GM21526 (cell line): ENCODE measurements at regions not wholly inside any gene's neighbourhood (a gene's known extent, or its start where the extent isn't known, plus 50 kb on each side); places are given as distances from the start of the nearest gene placed in this dataset.
"Not testable (repeated sequence)": the region's sequence is repeated elsewhere in the genome, so short reads cannot be mapped to it uniquely, and the experiment has no call there.

Experiments
- ATAC-seq: cut with Tn5 transposase; IDR thresholded peaks from one replicate; pipeline ENCODE4 v1.9.1; 2021; ENCODE audit warnings: moderate library complexity; ENCODE audit not compliant: unreplicated experiment, low FRiP score

GRCh38 chr7:16369855-16370254, 51.5 kb downstream of the CRPPA start:
- no peak for ATAC-seq

DNA sequence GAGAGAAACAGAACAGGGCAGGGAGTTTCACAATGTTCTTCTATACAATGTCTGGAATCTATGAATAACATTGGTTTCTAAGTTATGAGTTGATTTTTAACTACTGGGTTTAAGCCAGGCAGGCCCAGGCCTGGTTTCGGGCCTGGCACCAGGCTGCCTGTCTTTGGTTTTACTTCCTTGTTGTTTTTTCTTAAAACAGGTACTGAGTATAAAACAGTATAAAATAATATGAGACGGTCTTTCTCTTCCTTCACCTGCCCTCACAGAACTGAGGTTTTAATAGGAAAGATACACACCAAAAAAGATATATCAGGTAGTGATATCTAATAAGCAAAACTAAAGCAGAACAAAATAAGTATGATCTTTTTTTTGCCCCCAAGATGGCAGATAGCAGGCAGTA, 52.0 kb downstream of the CRPPA start:
- ATAC-seq: not testable (repeated sequence)

GRCh38 chr7:16368885-16369284, 52.5 kb downstream of the CRPPA start:
- no peak for ATAC-seq

- no peak for ATAC-seq
Observed at GRCh38 chr7:16367115-16367514, 54.2 kb downstream of the CRPPA start.

GRCh38 chr7:16365952-16366351, 55.4 kb downstream of the CRPPA start:
- ATAC-seq: no peak

DNA sequence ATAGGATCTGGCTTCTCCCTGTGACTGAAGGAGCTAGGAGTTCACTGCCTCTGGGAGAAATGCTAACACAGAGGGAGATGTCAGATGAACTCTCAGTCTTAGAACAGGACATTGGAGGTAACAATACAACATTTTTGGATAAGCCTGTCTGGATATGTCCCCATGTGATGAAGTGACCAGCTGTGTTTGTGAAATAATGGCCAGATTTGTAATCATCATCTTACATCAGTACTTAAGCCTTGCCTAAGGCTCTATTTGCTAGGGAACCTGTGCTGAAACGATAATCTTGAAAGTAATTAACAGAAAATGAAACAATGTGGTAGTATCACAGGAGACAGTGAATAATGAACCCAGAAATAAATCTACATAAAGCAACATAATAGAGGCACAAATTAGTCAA, 56.2 kb downstream of the CRPPA start:
- no peak for ATAC-seq

- no peak for ATAC-seq
Observed at GRCh38 chr7:16359216-16359615, 62.1 kb downstream of the CRPPA start.

DNA sequence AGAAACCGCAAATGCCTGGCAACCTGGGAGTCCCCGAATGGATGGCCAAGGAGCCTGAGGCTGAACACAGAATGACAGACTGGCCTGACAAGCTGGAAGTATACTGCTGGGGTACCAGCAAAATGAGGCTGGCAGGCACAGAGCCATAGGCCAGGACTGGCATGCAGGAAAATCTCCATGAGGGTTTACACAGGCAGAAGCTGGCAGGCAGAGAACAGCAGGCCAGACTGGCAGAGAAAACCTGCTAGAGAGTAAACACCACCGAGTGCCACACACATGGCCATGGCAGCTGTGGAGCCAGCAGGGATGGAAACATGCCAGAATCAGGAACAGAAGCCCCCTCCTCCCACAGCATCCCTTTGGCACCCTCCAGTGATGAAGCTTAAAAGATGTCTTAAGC, 63.4 kb downstream of the CRPPA start:
- no peak for ATAC-seq

DNA sequence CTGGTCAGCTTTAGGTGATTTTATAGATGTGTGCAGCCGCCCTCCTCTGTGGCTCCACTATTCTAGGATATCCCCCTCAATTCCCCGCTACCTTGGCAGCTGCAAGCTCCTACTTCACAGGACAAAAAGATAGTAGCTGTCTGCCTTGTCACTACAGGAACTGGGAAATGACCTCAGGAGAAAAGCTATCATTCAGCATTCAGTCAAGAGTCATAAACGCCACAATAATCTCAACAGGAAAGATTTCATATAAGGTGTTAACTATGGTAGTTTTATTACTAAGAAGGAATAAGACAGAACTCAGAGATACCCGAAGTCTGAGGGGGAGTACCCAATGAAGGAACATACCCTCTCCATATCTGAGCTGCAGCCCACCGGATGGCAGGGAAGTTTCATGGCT, 63.9 kb downstream of the CRPPA start:
- ATAC-seq: no peak

GRCh38 chr7:16356301-16356958, 64.9 kb downstream of the CRPPA start:
- no peak for ATAC-seq

DNA sequence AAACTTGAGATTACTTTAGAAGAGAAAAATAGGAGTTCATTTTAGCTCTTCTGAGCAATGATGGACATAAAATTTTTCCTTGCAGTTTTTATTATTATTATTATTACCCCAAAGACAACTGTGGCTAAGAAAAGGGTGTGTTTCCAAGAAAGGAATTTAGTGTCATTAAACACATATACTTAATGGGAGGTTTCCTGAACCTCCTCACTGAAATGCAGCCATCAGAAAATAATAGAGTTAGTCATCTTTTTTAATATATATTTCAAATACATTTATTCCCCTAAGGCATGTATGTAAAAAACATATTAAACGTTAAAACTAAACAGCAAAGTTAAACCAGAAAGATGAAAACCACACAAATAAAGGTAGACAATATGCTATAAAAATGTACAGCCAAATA, 66.8 kb downstream of the CRPPA start:
- no peak for ATAC-seq

- ATAC-seq: no peak
Observed at GRCh38 chr7:16353226-16353625, 68.1 kb downstream of the CRPPA start.

DNA sequence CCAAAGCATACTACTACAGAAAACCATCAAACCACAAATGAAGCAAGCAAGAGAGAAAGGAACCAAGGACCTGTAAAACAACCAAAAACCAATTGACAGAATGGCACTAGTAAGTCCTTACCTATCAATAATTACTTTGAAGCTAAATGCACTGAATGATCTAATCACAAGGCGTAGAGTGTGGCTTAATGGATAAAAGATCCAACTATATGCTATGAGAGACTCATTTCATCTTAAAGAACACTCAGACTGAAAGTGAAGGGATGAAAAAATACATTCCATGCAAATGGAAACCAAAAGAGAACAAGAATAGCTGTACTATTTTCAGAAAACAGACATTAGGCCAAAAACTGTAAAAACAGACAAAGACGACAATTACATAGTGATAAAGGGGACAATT, 70.7 kb downstream of the CRPPA start:
- ATAC-seq: peak; percentile 75

DNA sequence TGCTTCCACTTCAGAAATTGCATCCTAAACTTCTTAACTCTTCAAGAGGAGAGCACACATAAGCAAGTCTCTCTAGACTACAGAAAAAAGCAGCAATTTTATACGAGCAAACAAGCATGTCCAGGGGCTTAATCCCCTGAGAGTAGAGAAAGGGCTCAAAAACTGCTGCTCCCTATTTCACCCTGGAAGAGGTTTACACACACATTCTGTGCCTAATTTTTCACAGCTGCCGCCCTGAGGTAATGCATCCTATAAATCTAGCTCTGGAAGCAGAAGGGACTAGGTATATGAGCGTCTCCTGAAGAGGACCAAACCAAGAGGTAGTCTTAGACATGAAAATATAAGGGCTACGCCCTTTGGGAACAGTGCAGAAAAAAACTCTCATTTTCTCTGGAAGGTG, 73.1 kb downstream of the CRPPA start:
- ATAC-seq: no peak

- ATAC-seq: no peak
Observed at GRCh38 chr7:16347827-16348192, 73.5 kb downstream of the CRPPA start.

- no peak for ATAC-seq
Observed at GRCh38 chr7:16347066-16347826, 74.1 kb downstream of the CRPPA start.

DNA sequence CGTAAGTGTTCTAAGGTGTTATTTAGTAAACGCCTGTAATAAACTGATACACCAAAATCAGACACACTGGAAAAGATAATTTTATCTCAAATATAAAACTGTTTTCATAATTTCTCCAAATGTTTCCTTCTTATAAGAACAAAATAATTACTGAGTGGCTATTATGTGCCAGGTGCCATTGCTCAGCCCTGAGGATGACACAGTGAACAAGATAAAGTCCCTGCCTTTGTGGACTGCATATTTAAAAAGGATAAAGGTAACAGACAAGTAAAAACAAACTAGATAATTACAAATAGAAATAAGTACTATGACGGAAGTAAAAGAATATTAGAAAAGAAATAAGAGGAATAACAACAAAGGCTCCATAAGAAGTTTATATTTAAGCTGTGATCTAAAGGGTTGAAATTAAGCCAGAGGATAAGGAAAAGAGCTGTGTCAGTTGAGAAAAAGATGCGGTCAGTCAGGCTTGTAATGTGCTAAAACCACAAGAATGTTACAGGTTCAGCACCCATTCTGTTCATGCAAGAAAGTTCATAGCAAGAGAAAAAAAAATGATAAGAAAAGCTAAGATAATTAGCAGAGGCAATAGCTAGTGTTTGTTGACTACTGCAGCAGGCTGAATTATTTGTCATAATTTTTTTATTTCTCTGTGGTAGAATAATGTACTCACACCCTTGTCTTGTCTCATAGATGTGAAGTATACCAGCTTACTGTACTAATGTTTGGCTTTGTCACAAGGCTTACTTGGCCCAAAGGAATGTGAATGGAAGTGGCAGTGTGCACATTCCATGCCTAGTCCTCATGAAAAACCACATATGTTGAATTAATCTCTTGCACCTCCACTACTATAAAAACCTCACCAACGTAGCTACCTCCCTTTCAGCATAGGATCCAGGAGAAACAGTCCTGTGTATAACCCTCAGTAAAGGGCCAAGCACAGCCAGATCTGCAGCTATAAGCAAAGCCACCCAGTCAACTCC, 75.1 kb downstream of the CRPPA start:
- ATAC-seq: no peak

DNA sequence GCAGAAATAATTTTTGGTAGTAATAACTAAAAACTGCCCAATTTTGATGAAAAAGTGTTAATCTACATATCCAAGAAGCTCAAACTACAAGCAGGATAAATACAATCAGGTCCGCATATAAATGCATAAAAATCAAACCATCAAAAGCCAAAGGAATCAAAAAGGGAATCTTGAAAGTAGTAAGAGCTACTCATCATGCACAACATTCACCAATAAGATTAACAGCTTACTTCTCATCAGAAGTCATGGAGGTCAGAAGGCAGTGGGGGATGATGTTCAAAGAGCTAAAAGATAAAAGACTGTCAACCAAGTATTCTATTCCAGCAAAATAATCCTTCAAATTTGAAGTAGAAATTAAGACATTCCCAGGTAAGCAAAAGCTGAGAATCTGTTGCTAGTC, 76.4 kb downstream of the CRPPA start:
- no peak for ATAC-seq

- ATAC-seq: no peak
Observed at GRCh38 chr7:16343612-16344011, 77.7 kb downstream of the CRPPA start.

GRCh38 chr7:16338065-16338464, 83.3 kb downstream of the CRPPA start:
- ATAC-seq: no peak

GRCh38 chr7:16326106-16326505, 95.2 kb downstream of the CRPPA start:
- no peak for ATAC-seq
